Immature natural killer cell (primary cell): ENCODE measurements at regions not wholly inside any gene's neighbourhood (a gene's known extent, or its start where the extent isn't known, plus 50 kb on each side); places are given as distances from the start of the nearest gene placed in this dataset.

Experiments used
- DNase-seq, 3 donors: peaks; one replicate each; pipeline ENCODE4 v3.0.0; 2022; ENCODE audit warnings: mixed read lengths in 1 of 3
- H3K27ac Mint-ChIP-seq, 6 donors: one replicate each; pipeline ENCODE4 v1.8.0; 2020; ENCODE audit warnings: mixed read lengths in 6 of 6, mild to moderate bottlenecking in 5 of 6, inconsistent platforms in 4 of 6, moderate library complexity in 3 of 6
- H3K27me3 Mint-ChIP-seq, 3 donors: one replicate each; pipeline ENCODE4 v1.8.0; 2020 to 2021; ENCODE audit warnings: low read depth in 3 of 3, mild to moderate bottlenecking in 3 of 3, mixed read lengths in 3 of 3, moderate library complexity in 3 of 3, inconsistent platforms in 1 of 3
- H3K36me3 Mint-ChIP-seq, 3 donors: one replicate each; pipeline ENCODE4 v1.8.0; 2020; ENCODE audit warnings: mixed read lengths in 3 of 3, inconsistent platforms in 2 of 3, mild to moderate bottlenecking in 2 of 3
- H3K4me1 Mint-ChIP-seq, 2 donors: one replicate each; pipeline ENCODE4 v1.8.0; 2020; ENCODE audit warnings: inconsistent platforms in 2 of 2, mild to moderate bottlenecking in 2 of 2, mixed read lengths in 2 of 2, moderate library complexity in 1 of 2
- H3K4me3 Mint-ChIP-seq, 5 donors: one replicate each; pipeline ENCODE4 v1.8.0; 2020; ENCODE audit warnings: mild to moderate bottlenecking in 5 of 5, mixed read lengths in 5 of 5, inconsistent platforms in 3 of 5, moderate library complexity in 3 of 5
- H3K9me3 Mint-ChIP-seq, 6 donors: one replicate each; pipeline ENCODE4 v1.8.0; 2020; ENCODE audit warnings: mild to moderate bottlenecking in 6 of 6, mixed read lengths in 6 of 6, inconsistent platforms in 4 of 6, moderate library complexity in 3 of 6

DNA sequence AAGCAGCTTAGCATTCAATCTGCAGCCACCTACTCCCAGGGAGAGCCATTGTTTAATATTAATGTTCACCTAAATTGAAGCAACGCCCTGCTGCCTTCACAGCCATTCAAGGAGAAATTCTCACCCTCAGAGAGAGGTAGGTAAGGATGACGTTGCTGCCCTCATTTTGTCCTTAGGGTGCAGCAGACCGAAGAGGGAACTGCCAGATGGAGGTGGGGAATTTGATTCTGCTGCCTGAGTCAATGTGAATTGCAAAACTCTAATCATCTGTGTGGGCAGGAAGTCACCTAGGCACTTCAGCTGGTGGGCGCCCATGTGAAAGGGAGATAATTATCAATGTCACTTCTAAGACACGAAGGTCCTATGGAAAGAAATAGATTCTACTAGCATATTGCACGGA is 503.4 kb downstream of the TBC1D4 start:
- no peak overlapping the region for H3K4me3 Mint-ChIP-seq
- H3K4me1 Mint-ChIP-seq = no peaks in the 10 kb centered on the region
- H3K27me3 Mint-ChIP-seq = peaks cover 0 to 5% (median 4%) of the 10 kb centered on the region in 3 donors
- no peak for DNase-seq
- H3K9me3 Mint-ChIP-seq = peaks cover 0 to 3% (median 0%) of the 10 kb centered on the region in 6 donors
- H3K36me3 Mint-ChIP-seq = no peaks in the 10 kb centered on the region
- H3K27ac Mint-ChIP-seq = no peak overlapping the region

DNA sequence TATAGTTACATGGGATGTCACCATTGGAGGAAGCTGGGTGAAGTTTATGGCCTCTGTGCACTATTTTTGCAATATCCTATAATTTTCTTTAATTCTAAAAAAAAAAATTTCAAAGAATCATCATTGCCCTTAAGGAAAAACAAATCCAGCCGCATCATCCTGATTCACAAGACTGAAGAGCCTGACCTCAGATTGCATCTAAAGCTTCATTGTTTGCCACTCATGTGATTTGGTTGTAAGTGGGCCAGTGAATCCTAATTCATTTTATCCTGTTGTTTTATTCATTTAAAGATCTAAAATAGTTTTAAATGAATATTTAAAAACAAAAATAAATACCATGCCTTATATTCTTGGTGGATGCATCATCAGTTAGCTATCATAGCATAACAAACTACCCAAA is 504.5 kb downstream of the TBC1D4 start:
- Mint-ChIP-seq H3K4me1 (no peaks in the 10 kb centered on the region), H3K36me3 (no peaks in the 10 kb centered on the region), H3K4me3 (no peak overlapping the region), H3K27ac (no peak overlapping the region), H3K27me3 (peaks cover 0 to 5% (median 4%) of the 10 kb centered on the region in 3 donors), H3K9me3 (peaks cover 0 to 5% (median 0%) of the 10 kb centered on the region in 6 donors)
- no peak for DNase-seq

DNA sequence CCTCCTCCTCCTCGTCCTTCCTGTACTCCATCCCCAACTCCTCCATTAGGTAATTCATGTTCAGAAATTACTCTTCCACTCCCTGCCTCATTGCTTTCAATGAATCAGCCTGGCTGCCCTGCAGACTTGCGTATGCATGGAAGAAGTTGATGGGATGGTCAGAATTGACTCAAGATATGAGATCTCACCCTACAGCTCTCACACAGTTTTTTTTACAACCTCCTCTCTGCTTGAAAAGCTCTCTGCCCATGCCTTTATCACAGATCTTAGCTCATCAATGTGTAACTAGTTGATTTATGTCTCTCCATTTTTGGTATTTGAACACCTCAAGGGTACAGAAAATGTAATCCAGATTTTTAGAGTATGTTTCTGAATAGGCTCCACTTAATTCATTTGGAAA is 506.9 kb downstream of the TBC1D4 start:
- no peaks in the 10 kb centered on the region for H3K36me3 Mint-ChIP-seq
- no peak for DNase-seq
- peaks cover 0 to 5% (median 0%) of the 10 kb centered on the region in 6 donors for H3K9me3 Mint-ChIP-seq
- no peak overlapping the region for H3K27ac Mint-ChIP-seq
- H3K27me3 Mint-ChIP-seq = peaks cover 0 to 5% (median 4%) of the 10 kb centered on the region in 3 donors
- H3K4me1 Mint-ChIP-seq = no peaks in the 10 kb centered on the region
- H3K4me3 Mint-ChIP-seq = no peak overlapping the region

DNA sequence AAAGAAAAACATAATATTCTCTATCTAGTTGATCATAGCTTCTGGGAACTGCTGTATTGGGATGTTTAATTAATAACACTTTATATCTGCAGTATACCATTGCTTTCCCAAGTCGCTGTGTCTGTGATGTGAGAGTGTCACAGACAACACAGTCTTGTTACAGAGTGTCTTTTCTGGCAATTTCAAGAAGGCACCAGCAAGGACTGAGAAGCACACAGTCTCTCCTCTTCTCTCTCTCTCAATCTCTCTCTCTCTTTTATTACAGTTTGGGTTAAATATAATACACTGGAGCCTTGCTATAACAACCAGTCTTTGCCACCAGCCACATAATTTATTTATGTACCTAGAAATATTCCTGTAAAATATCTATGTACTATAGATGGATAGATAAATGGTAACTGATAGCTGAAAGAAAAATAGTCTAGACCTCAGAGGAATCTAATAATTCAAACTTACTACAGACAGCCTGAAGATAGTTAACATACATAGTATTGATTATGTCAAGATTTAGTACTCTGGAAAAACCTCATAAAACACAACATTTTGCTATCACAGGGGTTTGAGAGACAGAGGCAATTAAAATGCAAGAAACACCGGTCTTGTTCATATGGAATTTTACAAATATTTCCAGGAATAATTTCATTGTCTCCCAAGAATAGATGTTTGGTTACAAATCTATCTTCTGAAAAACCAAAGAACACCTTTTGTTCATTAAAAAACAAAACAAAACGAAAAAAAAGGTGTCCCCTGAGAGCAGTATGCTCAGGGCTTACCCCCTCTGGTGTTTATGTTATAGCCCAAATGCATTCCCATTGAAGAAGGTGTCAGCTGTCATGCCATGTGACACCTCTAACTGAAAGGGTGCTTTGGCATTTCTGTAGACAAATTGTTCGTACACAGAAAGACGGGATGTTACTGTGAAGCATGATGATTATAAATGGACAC is 507.8 kb downstream of the TBC1D4 start:
- H3K4me1 Mint-ChIP-seq = no peaks in the 10 kb centered on the region
- peaks cover 0 to 7% (median 4%) of the 10 kb centered on the region in 3 donors for H3K27me3 Mint-ChIP-seq
- peaks cover 0 to 5% (median 0%) of the 10 kb centered on the region in 6 donors for H3K9me3 Mint-ChIP-seq
- no peak for DNase-seq
- H3K4me3 Mint-ChIP-seq = no peak overlapping the region
- H3K36me3 Mint-ChIP-seq = no peaks in the 10 kb centered on the region
- H3K27ac Mint-ChIP-seq = no peak overlapping the region

DNA sequence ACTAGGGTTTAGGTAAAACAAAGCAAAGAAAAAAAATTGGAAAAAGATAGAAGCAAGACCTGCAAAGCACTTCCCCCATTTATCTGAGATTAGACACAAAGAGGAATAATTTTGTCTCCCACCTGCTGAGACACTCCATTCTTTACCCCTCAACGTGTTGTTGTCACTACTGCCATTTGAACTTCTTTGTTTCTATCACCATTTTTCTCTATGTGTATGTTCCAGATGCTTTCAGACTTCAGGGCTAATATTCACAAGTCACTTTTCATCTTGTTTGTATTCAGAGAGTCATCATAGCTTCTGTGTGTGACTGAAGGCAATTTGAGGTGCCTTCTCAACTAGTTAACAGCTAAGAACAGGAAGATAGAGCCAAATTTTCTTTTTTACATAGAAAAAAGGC is 512.5 kb downstream of the TBC1D4 start:
- Mint-ChIP-seq H3K27ac (no peak overlapping the region), H3K27me3 (peaks cover 4 to 9% (median 4%) of the 10 kb centered on the region in 3 donors), H3K4me3 (no peak overlapping the region), H3K9me3 (peaks cover 0 to 9% (median 0%) of the 10 kb centered on the region in 6 donors), H3K36me3 (no peaks in the 10 kb centered on the region), H3K4me1 (no peaks in the 10 kb centered on the region)
- no peak for DNase-seq

DNA sequence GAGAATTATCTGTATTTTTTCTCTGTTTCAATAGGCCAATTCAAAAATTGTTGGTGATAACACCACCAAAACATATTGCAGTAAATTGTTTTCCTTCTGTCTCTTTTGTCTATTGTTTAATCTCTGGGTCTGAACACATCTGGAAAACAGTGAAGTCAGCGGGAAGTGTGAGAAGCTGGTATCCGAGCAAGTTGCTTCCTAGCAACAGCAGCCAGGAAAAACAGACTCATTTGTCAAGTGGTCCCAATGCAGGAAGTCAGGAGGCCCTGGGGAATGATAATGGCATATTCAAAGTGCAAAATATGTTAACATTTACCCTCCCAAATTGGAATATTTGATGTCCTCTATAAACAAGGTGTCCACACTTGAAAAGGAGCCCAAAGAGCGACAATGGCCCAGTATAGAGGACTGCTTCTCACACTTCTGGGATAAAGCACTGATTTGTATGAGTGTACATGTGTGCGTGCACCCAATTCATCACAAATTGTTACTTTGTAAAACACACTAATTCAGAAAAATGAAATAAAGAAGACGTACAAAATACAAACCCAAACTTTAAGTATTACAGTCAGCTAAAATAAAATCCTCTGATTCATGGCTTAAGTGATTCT is 515.0 kb downstream of the TBC1D4 start:
- DNase-seq = no peak
- Mint-ChIP-seq H3K27ac (no peak overlapping the region), H3K9me3 (peaks cover 0 to 7% (median 0%) of the 10 kb centered on the region in 6 donors), H3K4me3 (no peak overlapping the region), H3K4me1 (no peaks in the 10 kb centered on the region), H3K36me3 (no peaks in the 10 kb centered on the region), H3K27me3 (peaks cover 4 to 9% (median 4%) of the 10 kb centered on the region in 3 donors)

DNA sequence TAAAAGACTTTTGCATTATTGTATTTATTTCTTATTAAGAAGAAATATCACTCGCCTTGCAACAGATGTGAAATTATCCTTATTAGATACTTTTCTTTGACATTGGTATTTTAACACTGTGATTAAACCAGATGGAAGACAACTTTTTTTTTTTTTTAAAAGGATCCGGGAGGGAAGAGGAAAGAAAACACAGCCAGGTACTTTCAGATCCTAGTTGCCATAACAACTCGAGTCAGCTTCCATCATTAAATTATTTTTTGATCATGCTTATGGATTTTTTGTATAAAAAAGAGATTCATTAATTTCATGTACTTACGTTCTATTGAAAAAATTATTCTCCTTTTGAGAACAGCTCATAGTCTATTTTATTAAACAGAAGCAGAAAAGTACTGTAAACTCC is 515.7 kb downstream of the TBC1D4 start:
- Mint-ChIP-seq H3K4me3 (no peak overlapping the region), H3K27me3 (peaks cover 4 to 15% (median 4%) of the 10 kb centered on the region in 3 donors), H3K9me3 (peaks cover 0 to 7% (median 0%) of the 10 kb centered on the region in 6 donors), H3K36me3 (no peaks in the 10 kb centered on the region), H3K4me1 (no peaks in the 10 kb centered on the region), H3K27ac (no peak overlapping the region)
- DNase-seq = no peak

DNA sequence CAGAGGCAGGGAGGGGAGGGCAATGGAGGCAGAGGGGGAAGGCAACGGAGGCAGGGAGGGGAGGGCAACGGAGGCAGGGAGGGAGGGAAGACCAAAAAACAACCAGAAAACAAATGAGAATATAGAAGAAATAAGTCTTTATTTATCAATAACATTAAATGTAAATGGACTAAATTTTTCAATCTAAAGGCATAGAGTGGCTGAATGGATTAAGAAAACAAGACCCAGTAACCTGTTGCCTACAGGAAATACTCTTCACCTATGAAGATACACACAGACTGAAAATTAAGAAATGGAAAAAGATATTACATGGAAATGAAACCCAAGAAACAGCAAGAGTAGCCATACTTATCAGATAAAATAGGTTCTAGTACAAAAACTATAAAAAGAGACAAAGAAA is 536.3 kb downstream of the TBC1D4 start:
- Mint-ChIP-seq H3K4me1 (no peaks in the 10 kb centered on the region), H3K27me3 (peaks cover 1 to 3% (median 2%) of the 10 kb centered on the region in 3 donors), H3K36me3 (peaks cover 0 to 9% (median 4%) of the 10 kb centered on the region in 3 donors), H3K27ac (no peak overlapping the region), H3K4me3 (no peak overlapping the region), H3K9me3 (peaks cover 12 to 33% (median 21%) of the 10 kb centered on the region in 6 donors)
- no peak for DNase-seq

DNA sequence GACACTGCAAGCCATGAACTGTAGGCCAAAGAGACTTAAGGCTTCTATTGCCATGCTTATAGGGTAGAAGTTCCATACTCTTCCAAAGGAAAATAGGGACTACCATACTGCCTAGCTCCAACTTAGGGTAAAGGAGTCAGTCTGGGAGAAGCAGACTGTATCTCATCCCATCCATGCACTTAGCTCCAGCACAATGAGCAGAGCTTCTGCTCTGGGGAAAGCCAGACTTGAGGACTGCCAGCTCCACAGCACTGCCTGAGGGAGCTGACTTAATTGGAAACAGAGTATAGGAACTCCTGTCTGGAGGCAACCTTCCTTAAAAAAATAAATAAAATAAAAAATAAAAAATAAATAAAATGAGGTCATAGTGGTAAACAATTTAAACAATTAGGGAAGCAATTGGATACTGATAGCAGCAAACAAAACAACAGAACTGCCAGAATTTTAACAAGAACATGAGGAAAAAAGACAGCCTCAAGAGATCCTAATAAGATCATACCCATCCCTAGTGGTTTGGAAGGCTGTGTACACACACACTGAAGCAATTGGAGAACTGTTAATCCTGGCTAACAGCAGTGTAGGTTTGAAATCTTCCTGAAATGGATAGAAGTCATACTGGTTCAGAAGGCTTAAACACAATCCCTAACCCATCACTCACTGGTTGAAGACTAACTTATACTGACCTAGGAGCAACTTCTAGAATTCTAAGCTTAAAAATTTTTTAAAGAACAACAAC is 550.1 kb downstream of the TBC1D4 start:
- Mint-ChIP-seq H3K27me3 (peaks cover 0 to 3% (median 0%) of the 10 kb centered on the region in 3 donors), H3K27ac (no peak overlapping the region), H3K9me3 (peaks cover 0 to 16% (median 7%) of the 10 kb centered on the region in 6 donors), H3K36me3 (peaks cover 0 to 5% (median 3%) of the 10 kb centered on the region in 3 donors), H3K4me1 (no peaks in the 10 kb centered on the region), H3K4me3 (no peak overlapping the region)
- DNase-seq = no peak

DNA sequence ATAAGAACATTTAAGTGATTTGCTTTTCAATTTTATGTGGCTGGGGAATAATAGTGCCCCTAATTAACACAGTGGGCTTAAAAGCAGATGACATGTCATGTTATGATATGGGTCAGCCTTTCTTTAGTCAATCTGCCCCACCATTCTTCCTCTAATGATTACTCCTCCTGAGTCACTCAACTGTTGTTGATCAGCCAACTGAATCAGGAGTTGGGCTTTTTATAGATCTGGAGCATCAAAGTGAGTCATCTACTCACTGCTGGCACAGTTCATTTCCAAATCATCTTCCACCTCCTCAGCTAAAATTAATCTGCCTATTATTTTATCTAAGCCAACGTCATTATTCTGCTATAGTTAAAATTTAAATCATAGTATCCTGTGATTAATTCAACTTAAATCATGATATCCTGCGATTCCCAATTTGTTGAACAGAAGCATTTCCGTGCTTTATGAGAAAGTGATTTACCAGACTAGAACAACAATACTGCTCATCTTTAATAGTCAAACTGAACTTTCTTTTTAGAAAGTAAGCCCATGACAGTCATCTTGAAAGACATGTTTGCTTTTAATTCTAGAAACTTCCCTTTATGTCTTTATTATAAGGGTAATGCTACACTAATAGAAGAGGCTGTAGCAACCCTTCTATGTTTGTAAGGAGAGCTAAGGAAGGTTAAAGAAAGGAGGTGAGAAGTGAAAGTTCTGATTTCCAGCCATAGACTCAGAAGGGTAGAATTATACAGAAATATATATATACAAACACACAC is 551.4 kb downstream of the TBC1D4 start:
- Mint-ChIP-seq H3K9me3 (peaks cover 0 to 24% (median 8%) of the 10 kb centered on the region in 6 donors), H3K4me3 (no peak overlapping the region), H3K4me1 (no peaks in the 10 kb centered on the region), H3K27ac (no peak overlapping the region), H3K36me3 (peaks cover 0 to 10% (median 3%) of the 10 kb centered on the region in 3 donors), H3K27me3 (no peaks in the 10 kb centered on the region)
- no peak for DNase-seq

DNA sequence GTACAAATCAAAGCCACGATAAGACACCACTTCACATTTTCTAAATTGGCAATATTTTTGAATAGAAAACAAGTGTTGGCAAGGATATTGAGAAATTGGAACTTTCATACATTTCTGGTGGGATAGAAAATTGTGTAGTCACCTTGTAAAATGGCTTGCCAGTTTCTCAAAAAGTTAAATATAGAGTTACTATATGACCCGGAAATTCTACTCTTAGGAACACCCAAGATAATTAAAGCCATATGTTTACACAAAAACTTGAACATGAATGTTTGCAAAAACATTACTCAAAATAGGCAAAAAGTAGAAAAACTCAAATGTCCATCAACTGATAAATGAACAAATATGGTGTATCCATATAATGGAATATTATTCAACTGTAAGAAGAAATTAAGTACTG is 552.5 kb downstream of the TBC1D4 start:
- Mint-ChIP-seq H3K36me3 (peaks cover 0 to 10% (median 3%) of the 10 kb centered on the region in 3 donors), H3K4me1 (no peaks in the 10 kb centered on the region), H3K9me3 (peaks cover 3 to 25% (median 8%) of the 10 kb centered on the region in 6 donors), H3K4me3 (no peak overlapping the region), H3K27me3 (no peaks in the 10 kb centered on the region), H3K27ac (no peak overlapping the region)
- DNase-seq = no peak

DNA sequence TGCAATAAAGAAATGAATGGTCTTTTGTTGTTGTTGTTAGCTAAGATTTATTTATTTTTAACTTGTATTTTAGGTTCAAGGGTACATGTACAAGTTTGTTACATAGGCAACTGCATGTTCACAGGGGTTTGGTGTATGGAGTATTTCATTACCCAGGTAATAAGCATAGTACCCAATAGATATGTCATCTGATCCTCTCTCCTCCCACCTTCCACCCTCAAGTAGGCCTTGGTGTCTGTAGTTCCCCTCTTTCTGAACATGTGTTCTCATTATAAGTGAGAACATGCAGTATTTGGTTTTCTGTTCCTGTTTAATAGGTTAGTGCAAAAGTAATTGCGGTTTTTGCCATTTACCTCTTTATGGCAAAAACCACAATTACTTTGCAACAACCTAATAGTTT is 554.1 kb downstream of the TBC1D4 start:
- Mint-ChIP-seq H3K9me3 (peaks cover 3 to 25% (median 9%) of the 10 kb centered on the region in 6 donors), H3K27ac (no peak overlapping the region), H3K4me1 (no peaks in the 10 kb centered on the region), H3K36me3 (peaks cover 0 to 10% (median 3%) of the 10 kb centered on the region in 3 donors), H3K27me3 (peaks cover 0 to 1% (median under 1%) of the 10 kb centered on the region in 3 donors), H3K4me3 (no peak overlapping the region)
- DNase-seq = no peak

DNA sequence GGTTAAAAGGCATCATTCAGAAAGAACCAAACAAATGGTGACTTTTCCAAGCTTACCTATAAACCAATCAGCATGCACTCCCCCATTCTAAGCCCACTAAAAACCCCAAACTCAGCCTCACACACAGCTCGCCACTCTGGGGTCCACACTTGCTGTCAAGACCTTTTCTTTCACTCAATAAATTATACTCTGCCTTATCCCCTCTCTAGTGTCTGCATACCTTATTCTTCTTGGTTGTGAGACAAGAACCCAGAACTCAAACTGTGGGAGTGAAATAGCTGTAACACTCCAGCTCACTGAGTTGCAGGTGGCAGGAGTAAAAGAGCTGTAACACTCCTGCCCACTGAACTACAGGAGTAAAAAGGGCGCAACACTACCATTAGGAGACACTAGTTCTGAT is 559.0 kb downstream of the TBC1D4 start:
- no peak for DNase-seq
- Mint-ChIP-seq H3K4me3 (no peak overlapping the region), H3K36me3 (peaks cover 0 to 5% (median 0%) of the 10 kb centered on the region in 3 donors), H3K27ac (no peak overlapping the region), H3K9me3 (peaks cover 3 to 21% (median 7%) of the 10 kb centered on the region in 6 donors), H3K4me1 (peaks cover 19 to 27% of the 10 kb centered on the region in 2 donors), H3K27me3 (peaks cover 0 to 2% (median 1%) of the 10 kb centered on the region in 3 donors)
